HG02759 (cell line): ENCODE measurements at regions not wholly inside any gene's neighbourhood (a gene's known extent, or its start where the extent isn't known, plus 50 kb on each side); places are given as distances from the start of the nearest gene placed in this dataset.

Experiments
- ATAC-seq: cut with Tn5 transposase; IDR thresholded peaks from one replicate; pipeline ENCODE4 v1.9.1; 2021; ENCODE audit warnings: mild to moderate bottlenecking, moderate library complexity; ENCODE audit not compliant: unreplicated experiment

DNA sequence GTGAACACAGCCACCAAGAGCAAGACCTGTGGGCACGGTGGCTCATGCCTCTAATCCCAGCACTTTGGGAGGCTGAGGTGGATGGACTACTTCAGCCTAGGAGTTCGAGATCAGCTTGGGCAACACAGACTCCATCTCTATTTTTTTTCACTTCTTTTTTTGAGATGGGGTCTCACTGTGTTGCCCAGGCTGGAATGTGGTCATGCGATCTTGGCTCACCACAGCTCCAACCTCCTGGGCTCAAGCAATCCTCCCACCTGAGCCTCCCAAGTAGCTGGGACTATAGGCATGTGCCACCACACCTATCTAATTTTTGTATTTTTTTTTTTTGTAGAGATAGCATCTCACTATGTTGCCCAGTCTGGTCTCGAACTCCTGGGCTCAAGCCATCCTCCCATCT is 54.4 kb upstream of the SPRED2 start:
- ATAC-seq = no peak

DNA sequence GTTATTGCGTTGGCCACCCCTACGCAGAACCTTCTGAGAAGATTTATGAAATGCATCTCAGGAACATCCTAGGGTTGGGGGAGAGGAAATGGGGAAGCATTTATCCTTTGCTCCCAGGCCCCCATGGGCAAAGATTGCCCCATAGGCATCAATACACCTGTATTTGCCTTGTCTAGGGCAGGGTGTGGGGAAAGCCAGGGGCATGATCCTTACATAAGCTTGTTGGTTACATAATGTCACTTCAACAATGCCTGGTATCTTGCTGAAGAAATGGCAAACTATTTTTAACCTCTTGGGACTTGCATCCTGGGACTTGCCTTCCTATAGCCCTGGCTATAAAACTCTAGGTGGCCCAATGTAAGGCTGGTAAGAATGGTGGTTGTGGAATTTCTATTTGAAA is 53.9 kb upstream of the SPRED2 start:
- no peak for ATAC-seq

- no peak for ATAC-seq
Measured at GRCh38 chr2:65485839-65486238, 53.4 kb upstream of the SPRED2 start.

DNA sequence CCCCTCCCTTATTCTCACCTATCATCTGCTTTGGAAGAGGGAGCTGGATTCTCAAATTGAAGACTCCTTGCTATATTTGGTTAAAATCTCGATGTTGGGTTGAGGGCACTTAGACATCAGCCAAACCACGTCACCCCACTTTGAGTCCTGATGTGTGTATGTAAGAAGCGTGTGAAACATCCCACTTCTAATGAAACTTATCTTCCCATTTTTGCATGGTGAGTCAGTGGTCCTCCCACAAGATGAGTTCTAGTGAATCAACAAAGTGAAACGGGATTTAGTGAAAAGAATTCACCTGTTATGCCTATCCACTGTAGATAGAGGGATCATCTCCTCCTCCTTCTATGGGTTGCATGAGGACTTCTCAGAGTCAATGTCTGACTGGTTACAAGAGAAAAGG is 51.4 kb upstream of the SPRED2 start:
- no peak for ATAC-seq

- ATAC-seq = no peak
Measured at GRCh38 chr2:65482971-65483370, 50.6 kb upstream of the SPRED2 start.
